Lower lobe of right lung (tissue), 2 donors: ENCODE measurements at regions not wholly inside any gene's neighbourhood (a gene's known extent, or its start where the extent isn't known, plus 50 kb on each side); places are given as distances from the start of the nearest gene placed in this dataset.

Experiments used
- ATAC-seq, 2 donors: fragments of 200-7000 bp; cut with Tn5 transposase; one replicate each; pipeline ENCODE4 v1.9.1; 2020 to 2022; ENCODE audit warnings: mild to moderate bottlenecking in 2 of 2, moderate library complexity in 2 of 2
- DNase-seq: peaks from one replicate; pipeline ENCODE4 v3.0.0-alpha.2; 2020
- H3K27ac ChIP-seq: fragments of 200-600 bp; one replicate; pipeline ENCODE4 v1.8.0; 2022
- H3K27me3 ChIP-seq: fragments of 200-600 bp; one replicate; pipeline ENCODE4 v1.8.0; 2022; ENCODE audit warnings: low read depth
- H3K36me3 ChIP-seq: fragments of 200-600 bp; one replicate; pipeline ENCODE4 v1.8.0; 2022; ENCODE audit warnings: mild to moderate bottlenecking
- H3K4me1 ChIP-seq: fragments of 200-600 bp; one replicate; pipeline ENCODE4 v1.8.0; 2022
- H3K4me3 ChIP-seq: fragments of 200-600 bp; one replicate; pipeline ENCODE4 v1.8.0; 2022; ENCODE audit warnings: mild to moderate bottlenecking
- H3K9me3 ChIP-seq: fragments of 200-600 bp; one replicate; pipeline ENCODE4 v1.8.0; 2022
- intact Hi-C: fragments of 100-400 bp; cut with DNase I; formaldehyde crosslinking; loops from one replicate; pipeline ENCODE4 v1.11.0; 2022
- TF ChIP-seq, protein P1 (sequence below): fragments of 200-600 bp; IDR thresholded peaks from one replicate; pipeline ENCODE4 v1.8.0; 2022; ENCODE audit warnings: antibody characterized with exemption, mild to moderate bottlenecking
- donor health status: DM: no; HTN: yes; CAD: no; lungs with severe emphysema.

DNA sequence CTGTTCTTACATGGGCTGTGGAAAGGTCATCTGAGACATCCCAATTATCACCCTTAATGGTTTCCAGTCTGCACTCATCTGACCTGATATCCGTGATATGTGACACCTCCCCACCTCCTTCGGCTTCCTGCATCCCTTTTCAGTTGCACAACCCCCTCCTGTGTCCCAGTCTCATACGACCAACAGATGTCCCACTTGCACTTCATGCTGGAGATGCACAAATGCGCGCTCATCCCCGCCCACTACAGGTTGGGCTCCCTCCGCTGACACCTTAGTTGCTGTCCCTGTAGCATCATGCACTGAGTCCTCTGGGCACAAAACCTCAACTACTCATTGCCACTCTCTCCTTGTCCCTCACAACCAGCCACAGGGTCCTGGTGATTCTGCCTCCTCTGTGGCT, 94.4 kb downstream of the MIS18A start:
- no peaks in the 10 kb centered on the region for H3K4me1 ChIP-seq
- no peak overlapping the region for H3K4me3 ChIP-seq
- DNase-seq (no peak), ATAC-seq (no peak)
- H3K27me3 ChIP-seq, result no peaks in the 10 kb centered on the region
- H3K9me3 ChIP-seq, result no peaks in the 10 kb centered on the region
- no peak overlapping the region for H3K27ac ChIP-seq
- H3K36me3 ChIP-seq, result no peaks in the 10 kb centered on the region
- TF ChIP-seq, protein P1, sequence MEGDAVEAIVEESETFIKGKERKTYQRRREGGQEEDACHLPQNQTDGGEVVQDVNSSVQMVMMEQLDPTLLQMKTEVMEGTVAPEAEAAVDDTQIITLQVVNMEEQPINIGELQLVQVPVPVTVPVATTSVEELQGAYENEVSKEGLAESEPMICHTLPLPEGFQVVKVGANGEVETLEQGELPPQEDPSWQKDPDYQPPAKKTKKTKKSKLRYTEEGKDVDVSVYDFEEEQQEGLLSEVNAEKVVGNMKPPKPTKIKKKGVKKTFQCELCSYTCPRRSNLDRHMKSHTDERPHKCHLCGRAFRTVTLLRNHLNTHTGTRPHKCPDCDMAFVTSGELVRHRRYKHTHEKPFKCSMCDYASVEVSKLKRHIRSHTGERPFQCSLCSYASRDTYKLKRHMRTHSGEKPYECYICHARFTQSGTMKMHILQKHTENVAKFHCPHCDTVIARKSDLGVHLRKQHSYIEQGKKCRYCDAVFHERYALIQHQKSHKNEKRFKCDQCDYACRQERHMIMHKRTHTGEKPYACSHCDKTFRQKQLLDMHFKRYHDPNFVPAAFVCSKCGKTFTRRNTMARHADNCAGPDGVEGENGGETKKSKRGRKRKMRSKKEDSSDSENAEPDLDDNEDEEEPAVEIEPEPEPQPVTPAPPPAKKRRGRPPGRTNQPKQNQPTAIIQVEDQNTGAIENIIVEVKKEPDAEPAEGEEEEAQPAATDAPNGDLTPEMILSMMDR, result no peak
- intact Hi-C loops, result no loop called here

DNA sequence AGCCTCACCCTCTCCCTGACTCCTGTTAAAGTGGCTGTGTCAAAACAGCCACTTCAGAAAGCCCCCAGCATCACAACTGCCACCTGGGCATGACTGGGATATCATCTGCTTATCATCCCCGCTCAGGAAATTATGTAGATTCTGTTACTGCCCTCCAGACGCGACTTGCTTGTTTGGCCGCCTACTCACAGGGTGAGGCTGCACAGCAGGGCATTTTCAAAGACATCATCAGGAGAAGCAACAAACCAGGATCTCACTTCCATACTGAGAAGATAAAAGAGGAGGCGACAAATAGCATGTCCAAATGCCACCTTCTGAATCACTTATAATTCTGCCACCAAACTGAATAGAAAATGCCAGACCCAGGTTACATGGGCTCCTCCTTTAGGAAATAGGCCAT, 94.8 kb downstream of the MIS18A start:
- Histone ChIP-seq H3K4me3 (no peak overlapping the region), H3K27me3 (no peaks in the 10 kb centered on the region), H3K4me1 (no peaks in the 10 kb centered on the region), H3K36me3 (no peaks in the 10 kb centered on the region), H3K9me3 (no peaks in the 10 kb centered on the region), H3K27ac (no peak overlapping the region)
- intact Hi-C loops, result no loop called here
- ATAC-seq (no peak), DNase-seq (no peak)
- TF ChIP-seq, protein P1, result no peak

DNA sequence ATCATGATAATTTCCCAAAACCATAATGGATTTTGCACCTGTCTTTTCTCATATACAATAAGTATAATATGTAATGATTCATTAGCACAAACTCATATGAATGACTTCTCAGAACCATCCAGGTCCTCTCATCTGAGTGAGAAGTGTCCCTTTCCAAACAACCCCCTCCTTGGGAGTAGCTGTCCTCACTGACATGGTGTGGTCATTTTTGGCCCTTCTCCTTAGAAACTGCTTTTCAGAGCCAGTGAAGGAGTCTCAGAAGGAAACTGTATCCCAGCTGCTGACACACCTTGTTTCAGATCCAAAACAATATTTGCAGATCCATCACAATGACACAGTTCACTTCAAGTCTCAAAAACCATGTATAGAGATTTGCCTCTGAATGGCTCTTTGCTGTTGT, 95.5 kb downstream of the MIS18A start:
- intact Hi-C loops, result no loop called here
- ATAC-seq (no peak), DNase-seq (no peak)
- H3K4me1 ChIP-seq, result no peaks in the 10 kb centered on the region
- no peaks in the 10 kb centered on the region for H3K27me3 ChIP-seq
- no peaks in the 10 kb centered on the region for H3K9me3 ChIP-seq
- TF ChIP-seq, protein P1, result no peak
- H3K27ac ChIP-seq, result no peak overlapping the region
- H3K4me3 ChIP-seq, result no peak overlapping the region
- no peaks in the 10 kb centered on the region for H3K36me3 ChIP-seq

DNA sequence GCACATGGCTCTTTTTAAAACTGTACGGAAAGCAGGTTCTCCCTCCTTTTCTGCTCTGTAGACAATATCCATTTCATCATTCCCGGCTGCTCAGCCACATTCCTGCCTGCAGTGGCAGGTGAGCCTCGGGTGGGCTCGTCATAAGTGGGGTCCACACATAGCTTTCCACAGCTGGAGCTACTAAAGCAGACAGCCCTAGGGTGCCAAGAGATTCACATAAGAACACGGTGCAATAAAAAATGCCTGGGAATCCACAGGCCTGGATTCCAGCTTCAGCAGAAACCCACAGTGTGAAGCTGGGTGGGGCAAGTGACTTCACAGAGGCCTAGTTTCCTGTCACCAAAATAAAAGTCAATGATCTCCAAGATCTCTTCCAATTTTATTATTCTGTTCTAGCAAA, 96.4 kb downstream of the MIS18A start:
- TF ChIP-seq, protein P1, result no peak
- H3K4me1 ChIP-seq, result no peaks in the 10 kb centered on the region
- H3K4me3 ChIP-seq, result no peak overlapping the region
- H3K36me3 ChIP-seq, result no peaks in the 10 kb centered on the region
- H3K9me3 ChIP-seq, result no peaks in the 10 kb centered on the region
- no peak for DNase-seq
- no peaks in the 10 kb centered on the region for H3K27me3 ChIP-seq
- ATAC-seq, result no peak
- intact Hi-C loops, result no loop called here
- H3K27ac ChIP-seq, result no peak overlapping the region

DNA sequence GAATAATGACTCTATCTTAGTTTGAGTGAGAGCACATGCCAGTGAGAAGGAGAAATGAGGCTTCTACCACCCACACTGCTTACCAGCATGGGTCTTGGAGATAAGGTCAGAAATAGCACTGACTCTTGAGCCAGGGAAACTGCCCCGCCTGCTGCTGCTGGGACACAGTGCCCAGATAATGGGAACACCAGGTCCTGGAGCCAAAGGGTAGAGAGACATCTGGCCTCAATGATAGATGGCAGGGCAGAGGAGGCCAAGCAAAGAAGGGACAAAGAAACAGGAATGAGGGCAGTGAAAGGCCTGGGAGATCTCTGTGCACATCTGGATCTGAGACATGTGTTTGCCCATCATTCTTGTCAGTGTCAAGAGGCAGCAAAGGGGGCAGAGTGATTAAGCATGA, 97.4 kb downstream of the MIS18A start:
- no peaks in the 10 kb centered on the region for H3K4me1 ChIP-seq
- H3K27ac ChIP-seq, result no peak overlapping the region
- ATAC-seq (no peak), DNase-seq (no peak)
- H3K36me3 ChIP-seq, result no peaks in the 10 kb centered on the region
- H3K9me3 ChIP-seq, result no peaks in the 10 kb centered on the region
- intact Hi-C loops, result no loop called here
- H3K27me3 ChIP-seq, result no peaks in the 10 kb centered on the region
- H3K4me3 ChIP-seq, result no peak overlapping the region
- TF ChIP-seq, protein P1, result no peak

DNA sequence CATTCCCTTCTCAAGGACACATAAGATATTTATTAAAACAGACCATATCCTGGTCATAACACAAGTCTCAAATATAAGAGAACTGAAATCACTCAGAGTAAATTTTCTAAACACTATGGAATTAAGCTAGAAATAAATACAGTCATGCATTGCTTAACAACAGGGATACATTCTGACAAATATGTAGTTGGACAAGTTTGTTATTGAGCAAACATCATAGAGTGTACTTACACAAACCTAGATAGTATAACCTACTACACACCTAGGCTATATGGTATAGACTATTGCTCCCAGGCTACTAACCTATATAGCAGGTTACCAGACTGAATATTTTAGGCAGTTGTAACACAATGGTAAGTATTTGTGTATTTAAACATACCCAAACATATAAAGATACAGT, 104.0 kb downstream of the MIS18A start:
- H3K4me3 ChIP-seq, result no peak overlapping the region
- no peaks in the 10 kb centered on the region for H3K27me3 ChIP-seq
- H3K4me1 ChIP-seq, result no peaks in the 10 kb centered on the region
- ATAC-seq (no peak), DNase-seq (no peak)
- TF ChIP-seq, protein P1, result no peak
- H3K9me3 ChIP-seq, result no peaks in the 10 kb centered on the region
- intact Hi-C loops, result no loop called here
- no peak overlapping the region for H3K27ac ChIP-seq
- no peaks in the 10 kb centered on the region for H3K36me3 ChIP-seq
